DOHH2 (cell line): ENCODE measurements at regions not wholly inside any gene's neighbourhood (a gene's known extent, or its start where the extent isn't known, plus 50 kb on each side); places are given as distances from the start of the nearest gene placed in this dataset.
"Not testable (repeated sequence)": the region's sequence is repeated elsewhere in the genome, so short reads cannot be mapped to it uniquely, and the experiment has no call there.

Experiments
- H3F3A ChIP-seq: fragments of 200-600 bp; sonication (generic), shearing (Covaris generic); 2 replicates; pipeline ENCODE4 v1.6.0; 2016; ENCODE audit warnings: antibody characterized with exemption, mild to moderate bottlenecking; ENCODE audit not compliant: control insufficient read depth, insufficient read depth
- H3K27ac ChIP-seq: fragments of 200-600 bp; sonication (generic); 2 replicates; pipeline ENCODE4 v1.5.1; 2014; ENCODE audit warnings: low read depth, mild to moderate bottlenecking, low read length, moderate library complexity
- H3K27me3 ChIP-seq: fragments of 200-600 bp; sonication (generic); 2 replicates; pipeline ENCODE4 v1.6.1; 2014; ENCODE audit warnings: mild to moderate bottlenecking, low read length, mixed read lengths; ENCODE audit not compliant: control insufficient read depth
- H3K36me3 ChIP-seq: fragments of 200-600 bp; sonication (generic); 2 replicates; pipeline ENCODE4 v1.6.1; 2014; ENCODE audit warnings: mild to moderate bottlenecking, low read length, moderate library complexity, mixed read lengths; ENCODE audit not compliant: control insufficient read depth
- H3K4me1 ChIP-seq: fragments of 200-600 bp; sonication (generic); 2 replicates; pipeline ENCODE4 v1.6.1; 2014; ENCODE audit warnings: mild to moderate bottlenecking, low read length, mixed read lengths; ENCODE audit not compliant: control insufficient read depth
- H3K4me2 ChIP-seq: fragments of 200-600 bp; sonication (generic); 2 replicates; pipeline ENCODE4 v1.6.0; 2014; ENCODE audit warnings: mild to moderate bottlenecking, low read length, moderate library complexity
- H3K4me3 ChIP-seq: fragments of 200-600 bp; sonication (generic); 2 replicates; pipeline ENCODE4 v1.5.1; 2014; ENCODE audit warnings: mild to moderate bottlenecking, low read length, mixed read lengths
- H3K79me2 ChIP-seq: fragments of 200-600 bp; sonication (generic); 2 replicates; pipeline ENCODE4 v1.6.1; 2014; ENCODE audit warnings: mild to moderate bottlenecking, low read length, mixed read lengths; ENCODE audit not compliant: control insufficient read depth
- H3K9me2 ChIP-seq: fragments of 200-600 bp; sonication (generic); replicated peaks from 2 replicates; pipeline ENCODE4 v1.6.1; 2014; ENCODE audit warnings: mild to moderate bottlenecking, low read length, mixed read lengths; ENCODE audit not compliant: control insufficient read depth
- H3K9me3 ChIP-seq: fragments of 200-600 bp; sonication (generic); 2 replicates; pipeline ENCODE4 v1.6.1; 2014; ENCODE audit warnings: antibody characterized with exemption, low read length, mixed read lengths; ENCODE audit not compliant: control insufficient read depth, insufficient read depth
- H4K20me1 ChIP-seq: fragments of 200-600 bp; sonication (generic); 2 replicates; pipeline ENCODE4 v1.6.0; 2014; ENCODE audit warnings: low read depth, mild to moderate bottlenecking, antibody characterized with exemption, low read length, moderate library complexity; ENCODE audit not compliant: control insufficient read depth, insufficient read depth

DNA sequence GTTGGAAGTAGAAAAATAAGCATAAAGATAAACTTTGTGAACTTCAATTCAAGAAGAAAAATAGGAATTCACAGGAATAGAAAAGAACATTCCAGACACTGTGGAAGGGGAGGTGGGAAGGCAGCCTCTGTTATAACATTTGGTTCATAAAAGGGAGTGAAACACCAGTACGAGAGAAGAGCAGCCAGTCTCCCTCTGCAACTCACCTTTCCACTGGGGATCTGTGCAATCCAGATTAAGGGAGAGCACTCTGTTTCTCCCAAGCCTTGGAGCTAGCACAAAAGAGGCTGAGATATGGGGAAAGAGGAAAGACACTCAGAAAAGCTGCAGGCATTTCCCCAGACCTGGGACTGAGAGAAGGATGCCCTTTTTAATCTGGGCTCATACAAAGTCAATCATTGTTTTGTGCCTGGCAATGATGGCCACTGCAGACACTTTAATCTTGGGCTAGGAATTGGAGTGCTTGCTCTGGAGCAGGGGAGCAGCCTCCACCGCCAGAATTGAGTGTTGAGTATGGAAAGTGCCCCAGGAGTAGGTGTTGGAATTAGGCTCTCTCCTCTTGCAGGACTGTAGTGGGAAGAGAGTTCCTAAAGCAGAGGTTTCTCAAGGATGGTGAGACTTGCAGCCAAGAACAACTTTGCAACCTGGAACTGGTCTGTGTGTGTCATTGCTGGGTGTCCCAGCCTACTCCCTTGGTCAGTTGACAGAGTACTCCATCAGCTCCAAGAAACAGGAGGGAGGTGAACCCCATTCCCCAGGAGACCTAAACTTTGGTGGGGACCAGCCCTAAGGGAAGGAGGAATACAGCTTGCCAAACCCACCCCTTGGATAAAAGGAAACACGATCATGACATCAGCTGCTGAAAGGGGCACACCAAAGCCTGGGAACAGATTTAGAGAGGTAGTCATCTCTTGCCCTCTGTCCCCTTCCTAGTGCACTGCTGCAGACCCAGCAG, 1510.2 kb upstream of the TPTE start:
- not testable (repeated sequence) for H3K9me2 ChIP-seq, H3K36me3 ChIP-seq, H3K27me3 ChIP-seq, H3F3A ChIP-seq, H3K4me2 ChIP-seq, H4K20me1 ChIP-seq, H3K79me2 ChIP-seq, H3K27ac ChIP-seq, H3K4me1 ChIP-seq, H3K4me3 ChIP-seq
- H3K9me3 ChIP-seq: peaks cover 64% of the 10 kb centered on the region

DNA sequence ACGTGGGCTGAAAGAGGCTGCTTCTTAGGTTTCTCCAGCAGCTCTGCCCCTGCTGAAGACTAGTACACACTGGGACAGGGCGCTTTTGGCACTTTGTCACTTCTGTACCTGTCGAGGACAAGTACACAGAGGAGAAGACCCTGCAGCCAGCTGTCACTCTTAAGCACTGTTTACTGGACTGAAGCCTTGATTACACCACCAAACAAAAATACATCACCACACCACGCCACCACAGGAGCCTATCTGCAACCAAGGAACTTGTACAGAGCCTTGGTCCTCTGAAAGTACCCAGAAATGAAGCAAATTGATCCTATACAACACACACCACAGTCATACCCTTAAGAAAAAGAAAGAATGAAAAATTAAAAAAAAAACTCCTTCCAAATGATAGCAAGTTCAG, 1509.5 kb upstream of the TPTE start:
- not testable (repeated sequence) for H3K4me1 ChIP-seq, H3K9me2 ChIP-seq, H3K27me3 ChIP-seq, H4K20me1 ChIP-seq, H3K79me2 ChIP-seq, H3K27ac ChIP-seq, H3K4me3 ChIP-seq, H3F3A ChIP-seq, H3K4me2 ChIP-seq, H3K36me3 ChIP-seq
- H3K9me3 ChIP-seq: peaks cover 64% of the 10 kb centered on the region

DNA sequence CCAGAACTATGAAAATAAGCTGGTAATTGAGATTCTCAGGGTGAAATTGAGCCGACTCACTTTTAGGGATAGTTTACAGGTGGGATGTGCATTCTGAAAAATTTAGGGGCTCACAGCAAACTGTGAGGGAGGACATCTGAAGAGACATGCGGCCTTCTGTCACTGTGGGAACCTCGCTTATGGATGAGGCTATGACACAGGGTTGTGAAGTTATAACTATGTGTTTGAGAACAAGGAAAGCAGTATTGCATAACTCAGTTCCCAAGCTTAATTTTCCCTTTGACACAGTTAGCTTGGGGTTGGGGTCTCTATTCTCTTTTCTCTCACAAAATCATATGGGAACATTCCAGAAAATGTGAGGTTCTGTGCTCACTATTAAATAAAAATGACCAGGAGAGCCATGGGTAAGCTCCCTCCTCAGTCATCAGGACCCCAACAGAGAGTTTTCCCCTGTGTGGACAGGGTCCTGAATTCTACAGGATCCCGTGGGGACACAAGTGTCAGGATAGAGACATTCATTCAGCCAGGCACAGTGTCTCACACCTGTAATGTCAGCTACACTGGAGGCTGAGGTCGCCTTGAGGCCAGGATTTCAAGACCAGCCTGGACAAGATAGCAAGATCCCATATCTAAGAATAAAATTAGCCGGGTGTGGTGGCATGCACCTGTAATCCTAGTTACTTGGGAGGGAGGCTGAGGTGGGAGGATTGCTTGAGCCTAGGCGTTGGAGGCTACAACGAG, 1507.7 kb upstream of the TPTE start:
- peaks cover 59% of the 10 kb centered on the region for H3K9me3 ChIP-seq
- H3K27ac ChIP-seq, H3K4me3 ChIP-seq, H3K4me2 ChIP-seq, H3K27me3 ChIP-seq, H4K20me1 ChIP-seq, H3K9me2 ChIP-seq, H3K79me2 ChIP-seq, H3F3A ChIP-seq, H3K4me1 ChIP-seq, H3K36me3 ChIP-seq: not testable (repeated sequence)

DNA sequence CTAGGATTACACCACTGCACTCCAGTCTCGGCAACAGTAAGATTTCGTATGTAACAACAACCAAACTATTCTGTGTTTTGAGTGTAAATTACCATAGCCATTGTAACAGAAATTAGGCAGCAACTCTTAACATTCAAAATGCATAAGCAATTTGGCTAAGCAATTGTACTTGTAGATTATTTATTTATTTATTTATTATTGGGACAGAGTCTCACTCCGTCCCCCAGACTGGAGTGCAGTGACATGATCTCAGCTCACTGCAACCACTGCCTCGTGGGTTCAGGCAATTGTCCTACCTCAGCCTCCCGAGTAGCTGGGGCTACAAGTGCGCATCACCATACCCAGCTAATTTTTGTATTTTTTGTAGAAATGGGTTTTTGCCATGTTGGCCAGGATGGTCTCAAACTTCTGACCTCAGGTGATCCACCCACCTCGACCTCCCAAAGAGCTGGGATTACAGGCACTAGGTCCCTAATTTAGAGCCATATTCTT, 1507.1 kb upstream of the TPTE start:
- not testable (repeated sequence) for H3K27ac ChIP-seq, H3K4me1 ChIP-seq, H3K27me3 ChIP-seq, H4K20me1 ChIP-seq, H3K79me2 ChIP-seq, H3K36me3 ChIP-seq, H3F3A ChIP-seq, H3K4me3 ChIP-seq, H3K4me2 ChIP-seq, H3K9me2 ChIP-seq
- H3K9me3 ChIP-seq: peaks cover 53% of the 10 kb centered on the region

DNA sequence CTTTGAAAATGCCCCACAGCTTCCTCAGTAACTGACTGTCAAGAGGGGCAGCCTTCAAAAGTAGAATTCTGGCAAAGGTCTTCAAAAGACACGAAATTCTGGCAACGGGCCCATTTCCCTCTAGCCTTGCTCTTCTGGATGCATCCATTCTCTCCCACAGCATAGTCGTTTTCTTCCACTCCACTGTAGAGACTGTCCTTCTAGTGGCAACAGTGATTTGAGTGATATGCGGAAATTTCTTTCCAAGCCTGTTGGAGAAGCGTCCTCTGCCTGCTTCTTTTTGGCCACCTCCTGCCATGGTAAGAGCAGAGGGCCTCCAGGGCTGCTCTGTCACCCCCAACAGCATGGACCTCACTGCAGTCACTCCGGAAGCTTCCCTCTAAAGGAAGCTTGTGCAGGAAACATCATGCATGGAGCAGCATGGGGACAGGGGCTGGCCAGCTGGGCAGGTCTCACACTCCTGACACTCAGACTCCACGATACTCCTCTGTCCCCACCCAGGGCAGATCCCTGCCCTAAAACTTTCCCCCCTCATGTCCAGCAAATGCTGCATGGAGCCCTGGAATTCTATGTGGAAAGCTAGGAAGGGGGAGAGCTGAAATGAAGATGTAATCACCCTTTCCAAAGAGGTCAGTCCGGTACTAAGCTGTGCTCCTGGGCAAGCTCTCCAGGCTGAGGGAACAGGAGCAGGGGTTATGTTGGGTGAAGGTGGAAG, 1505.7 kb upstream of the TPTE start:
- H3K9me3 ChIP-seq: peaks cover 46% of the 10 kb centered on the region
- H3K9me2 ChIP-seq, H4K20me1 ChIP-seq, H3K27me3 ChIP-seq, H3K36me3 ChIP-seq, H3K4me3 ChIP-seq, H3K4me2 ChIP-seq, H3F3A ChIP-seq, H3K79me2 ChIP-seq, H3K27ac ChIP-seq, H3K4me1 ChIP-seq: not testable (repeated sequence)

DNA sequence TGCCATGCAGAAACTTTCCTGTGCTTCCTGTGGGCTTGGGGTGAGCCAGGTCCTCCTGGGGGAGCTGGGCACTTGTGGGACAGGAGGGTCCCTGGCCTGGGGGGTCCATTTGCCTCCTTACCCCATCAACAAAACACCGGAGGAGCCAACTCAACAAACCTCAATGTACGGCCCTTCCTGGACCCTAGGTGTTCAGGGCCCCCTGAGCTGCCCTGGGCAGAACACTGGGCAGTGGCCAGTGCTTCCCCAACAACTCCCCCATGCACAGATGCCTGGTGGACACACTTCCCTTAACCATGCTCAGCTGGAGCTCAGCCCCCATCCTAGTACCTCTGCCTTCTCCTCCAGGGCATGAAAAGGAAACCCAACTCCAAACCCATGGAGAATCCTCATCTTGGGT, 1504.2 kb upstream of the TPTE start:
- H3K36me3 ChIP-seq, H3K9me2 ChIP-seq, H4K20me1 ChIP-seq, H3K4me3 ChIP-seq, H3K4me2 ChIP-seq, H3K79me2 ChIP-seq, H3K27me3 ChIP-seq, H3F3A ChIP-seq, H3K27ac ChIP-seq, H3K4me1 ChIP-seq: not testable (repeated sequence)
- H3K9me3 ChIP-seq: peaks cover 32% of the 10 kb centered on the region; the same call in 1 of the 2 replicates

DNA sequence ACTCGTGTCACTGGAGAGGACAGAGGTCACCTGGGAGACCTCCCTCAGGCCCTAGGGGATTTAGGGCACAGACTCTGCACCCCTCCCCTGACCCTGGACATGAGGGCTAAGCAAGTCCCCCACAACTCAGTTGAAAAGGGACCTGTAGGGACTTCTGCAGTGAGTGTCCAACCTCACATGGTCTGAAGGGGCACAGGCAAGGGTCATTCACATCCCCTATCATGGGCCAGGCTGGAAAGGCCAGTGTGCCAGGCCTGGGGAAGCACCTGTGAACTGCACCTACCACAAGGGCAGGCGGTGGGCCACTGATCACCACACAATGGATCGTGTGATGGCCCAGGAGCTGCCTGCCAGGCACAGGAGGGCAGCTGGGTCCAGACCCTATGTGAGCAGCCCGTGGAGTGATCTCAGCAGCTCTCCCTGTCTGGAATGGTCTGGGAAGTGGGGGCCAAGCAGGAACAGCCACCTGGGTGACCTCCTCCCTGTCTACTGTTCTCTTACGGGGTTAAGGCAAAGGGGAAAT, 1502.6 kb upstream of the TPTE start:
- H3F3A ChIP-seq, H3K79me2 ChIP-seq, H3K4me1 ChIP-seq, H3K27me3 ChIP-seq, H3K36me3 ChIP-seq, H3K4me3 ChIP-seq, H3K9me2 ChIP-seq, H3K4me2 ChIP-seq, H3K27ac ChIP-seq, H4K20me1 ChIP-seq: not testable (repeated sequence)
- H3K9me3 ChIP-seq: peaks cover 20% of the 10 kb centered on the region; the same call in 1 of the 2 replicates
